Uterus (tissue), 3 donors: ENCODE measurements at regions not wholly inside any gene's neighbourhood (a gene's known extent, or its start where the extent isn't known, plus 50 kb on each side); places are given as distances from the start of the nearest gene placed in this dataset.
"Not testable (repeated sequence)": the region's sequence is repeated elsewhere in the genome, so short reads cannot be mapped to it uniquely, and the experiment has no call there.

Experiments
- DNase-seq, 2 donors: peaks; one replicate each; pipeline ENCODE4 v3.0.0-alpha.2; 2019 to 2020
- H3K27ac ChIP-seq, 2 donors: fragments of 200-600 bp; sonication (generic); 1 replicate in 1 of 2; 2 replicates in 1 of 2; pipeline ENCODE4 v1.5.1; 2016 to 2018
- H3K27me3 ChIP-seq, 2 donors: fragments of 200-600 bp; sonication (generic); one replicate each; pipeline ENCODE4 v1.5.1; 2018 to 2019; ENCODE audit warnings: control low read depth in 1 of 2
- H3K36me3 ChIP-seq, 2 donors: fragments of 200-600 bp; sonication (generic); one replicate each; pipeline ENCODE4 v1.5.1; 2019; ENCODE audit warnings: control low read depth in 1 of 2
- H3K4me1 ChIP-seq, 2 donors: fragments of 200-600 bp; sonication (generic); one replicate each; pipeline ENCODE4 v1.5.1; 2018 to 2019; ENCODE audit warnings: control low read depth in 1 of 2
- H3K4me3 ChIP-seq, 2 donors: fragments of 200-600 bp; sonication (generic); 1 replicate in 1 of 2; 2 replicates in 1 of 2; pipeline ENCODE4 v1.5.1; 2018 to 2019; ENCODE audit warnings: mild to moderate bottlenecking in 1 of 2
- H3K9me3 ChIP-seq, 2 donors: fragments of 200-600 bp; sonication (generic); one replicate each; pipeline ENCODE4 v1.5.1; 2019; ENCODE audit warnings: control low read depth in 1 of 2
- CTCF ChIP-seq, 4 experiments: fragments of 200-600 bp in 2 of 4; fragments of 450-650 bp in 2 of 4; sonication (generic) in 2 of 4; IDR thresholded peaks; one replicate each; pipeline ENCODE4 v1.5.1; 2016 to 2019; ENCODE audit warnings: antibody characterized with exemption in 4 of 4, mild to moderate bottlenecking in 2 of 4, moderate library complexity in 1 of 4
- POLR2A ChIP-seq, 2 donors: fragments of 450-650 bp; IDR thresholded peaks; one replicate each; pipeline ENCODE4 v1.6.1; 2016; ENCODE audit warnings: antibody characterized with exemption in 2 of 2, mild to moderate bottlenecking in 1 of 2, moderate library complexity in 1 of 2
- intact Hi-C: fragments of 100-400 bp; cut with DNase I; formaldehyde crosslinking; loops from one replicate; pipeline ENCODE4 v1.15.1; 2023; ENCODE audit warnings: low total_unique reads
- donor health status: DM: yes; HTN: yes; CAD: no.

- TF ChIP-seq POLR2A (IDR thresholded peaks at IDR 0.05) (no peak), CTCF (IDR thresholded peaks at IDR 0.05) (no peak)
- H3K36me3 ChIP-seq, result no peaks in the 10 kb centered on the region
- H3K27me3 ChIP-seq, result no peaks in the 10 kb centered on the region
- no peak overlapping the region for H3K27ac ChIP-seq
- no peaks in the 10 kb centered on the region for H3K4me1 ChIP-seq
- DNase-seq, result peak in 1 of 2 donors; percentile 31
- no peak overlapping the region for H3K4me3 ChIP-seq
- H3K9me3 ChIP-seq, result no peaks in the 10 kb centered on the region
- intact Hi-C loops, result no loop called here
Observed at GRCh38 chr10:125258676-125259075, 98.3 kb upstream of the CTBP2 start.

- no peaks in the 10 kb centered on the region for H3K9me3 ChIP-seq
- H3K27ac ChIP-seq, result no peak overlapping the region
- no peaks in the 10 kb centered on the region for H3K27me3 ChIP-seq
- H3K36me3 ChIP-seq, result no peaks in the 10 kb centered on the region
- DNase-seq, result no peak
- no peaks in the 10 kb centered on the region for H3K4me1 ChIP-seq
- intact Hi-C loops, result no loop called here
- no peak overlapping the region for H3K4me3 ChIP-seq
- TF ChIP-seq POLR2A (IDR thresholded peaks at IDR 0.05) (no peak), CTCF (IDR thresholded peaks at IDR 0.05) (no peak)
Observed at GRCh38 chr10:125257521-125258108, 97.3 kb upstream of the CTBP2 start.

GRCh38 chr10:125256026-125256425 is 95.7 kb upstream of the CTBP2 start:
- peaks cover 0 to 3% of the 10 kb centered on the region in 2 donors for H3K9me3 ChIP-seq
- intact Hi-C loops, result no loop called here

GRCh38 chr10:125252937-125253336 is 92.6 kb upstream of the CTBP2 start:
- Histone ChIP-seq H3K27ac (no peak overlapping the region), H3K9me3 (peaks cover 0 to 3% of the 10 kb centered on the region in 2 donors), H3K36me3 (no peaks in the 10 kb centered on the region), H3K4me1 (no peaks in the 10 kb centered on the region), H3K4me3 (no peak overlapping the region), H3K27me3 (no peaks in the 10 kb centered on the region)
- intact Hi-C loops, result no loop called here
- no peak for DNase-seq
- TF ChIP-seq POLR2A (IDR thresholded peaks at IDR 0.05) (no peak), CTCF (IDR thresholded peaks at IDR 0.05) (no peak)

More at GRCh38 chr10:125256026-125256425, 95.7 kb upstream of the CTBP2 start:
- TF ChIP-seq CTCF (IDR thresholded peaks at IDR 0.05) (no peak), POLR2A (IDR thresholded peaks at IDR 0.05) (no peak)
- no peak for DNase-seq
- Histone ChIP-seq H3K27ac (no peak overlapping the region), H3K36me3 (no peaks in the 10 kb centered on the region), H3K4me3 (no peak overlapping the region), H3K4me1 (no peaks in the 10 kb centered on the region), H3K27me3 (no peaks in the 10 kb centered on the region)

- H3K4me3 ChIP-seq, H3K4me1 ChIP-seq, DNase-seq, H3K9me3 ChIP-seq, H3K27me3 ChIP-seq, intact Hi-C loops, H3K36me3 ChIP-seq, H3K27ac ChIP-seq: not testable (repeated sequence)
Observed at GRCh38 chr10:125250834-125251233, 90.5 kb upstream of the CTBP2 start.

- Histone ChIP-seq H3K27me3 (no peaks in the 10 kb centered on the region), H3K4me3 (no peak overlapping the region), H3K4me1 (no peaks in the 10 kb centered on the region), H3K27ac (no peak overlapping the region), H3K9me3 (peaks cover 0 to 3% of the 10 kb centered on the region in 2 donors), H3K36me3 (no peaks in the 10 kb centered on the region)
- intact Hi-C loops, result no loop called here
- no peak for DNase-seq
- no peak for TF ChIP-seq CTCF (IDR thresholded peaks at IDR 0.05)
- no peak for TF ChIP-seq POLR2A (IDR thresholded peaks at IDR 0.05)
Observed at GRCh38 chr10:125249948-125250347, 89.6 kb upstream of the CTBP2 start.
